GM12891 (cell line): ENCODE measurements at regions not wholly inside any gene's neighbourhood (a gene's known extent, or its start where the extent isn't known, plus 50 kb on each side); places are given as distances from the start of the nearest gene placed in this dataset.

Experiments
- POLR2A ChIP-seq: IDR thresholded peaks from 2 replicates; pipeline ENCODE4 v1.6.1; 2011; ENCODE audit warnings: low read depth, low read length, control low read depth
- POLR2AphosphoS5 ChIP-seq: IDR thresholded peaks from 2 replicates; pipeline ENCODE4 v1.6.1; 2011; ENCODE audit warnings: low read depth, low read length, control low read depth
- SPI1 ChIP-seq: IDR thresholded peaks from 2 replicates; pipeline ENCODE4 v1.6.1; 2011; ENCODE audit warnings: low read depth, low read length, control low read depth

DNA sequence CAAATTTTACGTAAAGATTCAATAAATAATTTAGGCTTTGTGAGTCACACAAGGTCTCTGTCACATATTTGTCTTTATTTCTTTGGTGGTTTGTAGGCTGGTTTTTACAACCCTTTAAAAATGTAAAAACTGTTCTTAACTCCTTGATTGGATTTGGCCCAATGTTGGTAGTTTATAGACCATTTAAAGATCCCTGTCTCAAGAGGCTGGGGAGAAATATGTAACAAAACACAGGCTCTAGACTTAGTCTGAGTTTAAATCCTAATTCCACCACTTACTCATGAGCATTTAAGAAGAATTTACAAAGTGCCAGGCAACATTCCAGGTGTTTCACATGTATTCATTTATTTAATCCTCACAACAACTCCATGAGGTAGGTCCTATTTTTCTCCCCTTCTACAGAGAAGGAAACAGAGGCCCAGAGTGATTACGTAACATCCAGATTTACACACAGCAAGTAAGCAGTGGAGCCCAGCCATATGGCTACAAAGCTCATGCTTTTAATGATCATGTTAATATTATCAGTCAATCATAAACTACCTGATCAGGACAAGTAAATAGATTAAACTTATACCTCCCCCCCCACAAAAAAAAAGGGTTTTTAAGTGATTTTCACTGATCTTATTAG is 416.6 kb upstream of the ACVR2A start:
- TF ChIP-seq SPI1 (no peak), POLR2AphosphoS5 (no peak), POLR2A (no peak)
